ENCODE measurements at regions not wholly inside any gene's neighbourhood (a gene's known extent, or its start where the extent isn't known, plus 50 kb on each side); places are given as distances from the start of the nearest gene placed in this dataset.

DNA sequence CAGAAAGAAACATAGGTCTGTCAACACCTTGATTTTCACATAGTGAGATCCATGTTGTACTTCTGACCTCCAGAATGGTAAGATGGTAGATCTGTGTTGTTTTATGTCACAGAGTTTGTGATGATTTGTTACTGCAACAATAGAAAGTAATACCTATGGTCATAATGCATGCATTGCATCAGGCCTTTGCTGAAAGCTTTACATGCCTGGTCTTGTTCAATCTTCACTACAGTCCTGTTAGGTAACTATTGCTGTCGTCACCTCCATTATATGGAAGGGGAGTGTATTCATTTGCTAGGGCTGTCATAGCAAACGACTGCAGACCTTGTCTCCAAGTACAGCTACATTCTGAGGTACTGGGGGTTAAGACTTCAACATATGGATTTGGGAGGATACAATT is 243.5 kb downstream of the ANAPC1 start:
- Histone ChIP-seq H3K9me2 (ENCODE audit: insufficient read depth, low read length) (no peaks in the 10 kb centered on the region), H3K79me2 (ENCODE audit: insufficient read depth, low read depth, low read length) (no peaks in the 10 kb centered on the region), H2AFZ (ENCODE audit: low read length) (no peak overlapping the region), H3K36me3 (ENCODE audit: insufficient read depth, low read length) (no peaks in the 10 kb centered on the region), H3K4me2 (ENCODE audit: low read length) (no peak overlapping the region), H4K20me1 (ENCODE audit: insufficient read depth, low read length) (no peaks in the 10 kb centered on the region), H3K27ac (ENCODE audit: low read depth, low read length, poor library complexity, severe bottlenecking) (no peak overlapping the region), H3K9me3 (ENCODE audit: low read length) (no peaks in the 10 kb centered on the region), H3K4me3 (ENCODE audit: low read depth, low read length, poor library complexity, severe bottlenecking) (no peak overlapping the region), H3K4me1 (ENCODE audit: insufficient read depth, low read length, poor library complexity, severe bottlenecking) (peaks cover 24% of the 10 kb centered on the region)
- intact Hi-C loops (cut with micrococcal nuclease; ENCODE audit: unreplicated experiment): no loop called here
- ChIA-PET POLR2A (no interaction called here), CTCF (ENCODE audit: unreplicated experiment) (no interaction called here)
- TF ChIP-seq, protein P1, sequence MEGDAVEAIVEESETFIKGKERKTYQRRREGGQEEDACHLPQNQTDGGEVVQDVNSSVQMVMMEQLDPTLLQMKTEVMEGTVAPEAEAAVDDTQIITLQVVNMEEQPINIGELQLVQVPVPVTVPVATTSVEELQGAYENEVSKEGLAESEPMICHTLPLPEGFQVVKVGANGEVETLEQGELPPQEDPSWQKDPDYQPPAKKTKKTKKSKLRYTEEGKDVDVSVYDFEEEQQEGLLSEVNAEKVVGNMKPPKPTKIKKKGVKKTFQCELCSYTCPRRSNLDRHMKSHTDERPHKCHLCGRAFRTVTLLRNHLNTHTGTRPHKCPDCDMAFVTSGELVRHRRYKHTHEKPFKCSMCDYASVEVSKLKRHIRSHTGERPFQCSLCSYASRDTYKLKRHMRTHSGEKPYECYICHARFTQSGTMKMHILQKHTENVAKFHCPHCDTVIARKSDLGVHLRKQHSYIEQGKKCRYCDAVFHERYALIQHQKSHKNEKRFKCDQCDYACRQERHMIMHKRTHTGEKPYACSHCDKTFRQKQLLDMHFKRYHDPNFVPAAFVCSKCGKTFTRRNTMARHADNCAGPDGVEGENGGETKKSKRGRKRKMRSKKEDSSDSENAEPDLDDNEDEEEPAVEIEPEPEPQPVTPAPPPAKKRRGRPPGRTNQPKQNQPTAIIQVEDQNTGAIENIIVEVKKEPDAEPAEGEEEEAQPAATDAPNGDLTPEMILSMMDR (conservative IDR thresholded peaks at IDR 0.05; ENCODE audit: low read length): no peak
- TF ChIP-seq EZH2phosphoT487 (IDR thresholded peaks at IDR 0.05; ENCODE audit: borderline replicate concordance, low read depth, low read length): no peak
- DNase-seq (ENCODE audit: low spot score): no peak
- no TSS peak for BruUV-seq (replicated peaks)

DNA sequence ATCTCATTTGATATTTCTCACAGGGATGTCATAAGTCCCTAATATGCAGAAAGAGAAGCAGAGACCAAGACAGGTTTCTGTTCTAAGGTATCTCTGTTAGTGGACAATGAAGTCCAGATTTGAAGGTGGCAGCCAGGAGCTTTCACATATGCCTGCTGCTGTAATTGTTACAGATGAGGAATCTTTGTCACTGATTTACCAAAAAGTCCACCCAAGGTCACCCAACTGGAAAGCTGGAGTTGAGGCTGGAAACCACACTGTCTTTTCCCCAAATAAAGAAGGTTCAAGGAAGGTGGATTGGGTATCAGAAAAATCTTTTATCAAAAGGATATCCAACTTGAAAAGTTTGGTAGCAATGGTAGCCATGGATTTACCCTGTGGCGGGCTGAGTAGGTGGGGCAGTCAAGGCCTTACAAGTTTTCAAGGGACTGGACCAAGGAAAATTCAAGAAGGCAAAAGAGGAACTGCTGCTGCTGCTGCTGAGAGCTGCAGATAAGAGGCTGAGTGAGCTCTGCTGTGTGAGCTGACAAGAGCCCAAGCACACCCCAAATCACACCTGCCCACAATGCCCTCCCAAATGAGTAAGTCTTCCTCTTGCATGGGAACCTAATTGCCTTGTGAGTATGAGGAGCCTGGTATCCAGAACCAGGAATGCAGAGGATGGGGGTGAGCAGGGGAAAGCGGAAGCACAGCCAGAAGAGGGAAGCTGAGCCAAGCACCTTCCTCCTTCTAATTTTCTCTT is 241.2 kb downstream of the ANAPC1 start:
- H3K4me3 ChIP-seq (ENCODE audit: low read depth, low read length, poor library complexity, severe bottlenecking): no peak overlapping the region
- DNase-seq (ENCODE audit: low spot score): peak; percentile 38
- no peaks in the 10 kb centered on the region; the same call in 1 of the 2 replicates for H3K36me3 ChIP-seq (ENCODE audit: insufficient read depth, low read length)
- no peak for TF ChIP-seq EZH2phosphoT487 (IDR thresholded peaks at IDR 0.05; ENCODE audit: borderline replicate concordance, low read depth, low read length)
- TF ChIP-seq, protein P1 (conservative IDR thresholded peaks at IDR 0.05; ENCODE audit: low read length): no peak
- no peak overlapping the region for H2AFZ ChIP-seq (ENCODE audit: low read length)
- intact Hi-C loops (cut with micrococcal nuclease; ENCODE audit: unreplicated experiment): no loop called here
- CTCF ChIA-PET (ENCODE audit: unreplicated experiment): interaction anchor here (0.6 kb wide), 1 partner anchor 35 kb away, joined by 3 read pairs; no protein-coding TSS in a partner anchor
- no peaks in the 10 kb centered on the region for H3K79me2 ChIP-seq (ENCODE audit: insufficient read depth, low read depth, low read length)
- POLR2A ChIA-PET: no interaction called here
- H3K9me3 ChIP-seq (ENCODE audit: low read length): peaks cover 19% of the 10 kb centered on the region
- no peaks in the 10 kb centered on the region for H4K20me1 ChIP-seq (ENCODE audit: insufficient read depth, low read length)
- H3K4me1 ChIP-seq (ENCODE audit: insufficient read depth, low read length, poor library complexity, severe bottlenecking): peaks cover 24% of the 10 kb centered on the region
- H3K27ac ChIP-seq (ENCODE audit: low read depth, low read length, poor library complexity, severe bottlenecking): no peak overlapping the region
- H3K9me2 ChIP-seq (ENCODE audit: insufficient read depth, low read length): no peaks in the 10 kb centered on the region
- no peak overlapping the region for H3K4me2 ChIP-seq (ENCODE audit: low read length)
- no TSS peak for BruUV-seq (replicated peaks)

DNA sequence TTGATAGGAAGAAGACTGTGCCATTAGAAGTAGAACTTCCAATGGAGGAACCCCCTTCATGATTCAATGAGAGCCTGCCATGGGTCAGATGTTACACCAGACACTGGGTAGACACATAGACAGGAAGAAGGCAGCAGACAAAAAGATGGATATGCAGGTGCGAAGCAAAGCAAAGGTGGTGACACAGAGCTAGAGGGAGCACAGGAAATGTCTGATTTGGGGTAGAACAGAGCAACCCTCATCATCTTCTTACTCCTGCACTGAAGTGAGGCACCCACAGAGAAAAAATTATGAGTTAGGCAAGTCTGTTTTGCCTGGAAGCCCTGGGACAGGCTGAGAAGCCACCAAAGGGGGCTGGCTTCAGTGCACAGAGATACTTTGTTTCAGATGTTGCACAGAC is 240.2 kb downstream of the ANAPC1 start:
- ChIA-PET POLR2A (no interaction called here), CTCF (ENCODE audit: unreplicated experiment) (no interaction called here)
- Histone ChIP-seq H4K20me1 (ENCODE audit: insufficient read depth, low read length) (no peaks in the 10 kb centered on the region), H3K4me1 (ENCODE audit: insufficient read depth, low read length, poor library complexity, severe bottlenecking) (peaks cover 24% of the 10 kb centered on the region), H3K9me3 (ENCODE audit: low read length) (peaks cover 25% of the 10 kb centered on the region), H3K4me3 (ENCODE audit: low read depth, low read length, poor library complexity, severe bottlenecking) (no peak overlapping the region), H3K9me2 (ENCODE audit: insufficient read depth, low read length) (no peaks in the 10 kb centered on the region), H3K79me2 (ENCODE audit: insufficient read depth, low read depth, low read length) (no peaks in the 10 kb centered on the region), H3K27ac (ENCODE audit: low read depth, low read length, poor library complexity, severe bottlenecking) (peak overlapping the region; percentile 16), H3K36me3 (ENCODE audit: insufficient read depth, low read length) (no peaks in the 10 kb centered on the region; the same call in 1 of the 2 replicates), H3K4me2 (ENCODE audit: low read length) (peak overlapping the region; percentile 36), H2AFZ (ENCODE audit: low read length) (peak overlapping the region; percentile 54; the same call in 1 of the 2 replicates)
- no TSS peak for BruUV-seq (replicated peaks)
- no peak for TF ChIP-seq EZH2phosphoT487 (IDR thresholded peaks at IDR 0.05; ENCODE audit: borderline replicate concordance, low read depth, low read length)
- TF ChIP-seq, protein P1 (conservative IDR thresholded peaks at IDR 0.05; ENCODE audit: low read length): no peak
- intact Hi-C loops (cut with micrococcal nuclease; ENCODE audit: unreplicated experiment): no loop called here
- peak; percentile 55 for DNase-seq (ENCODE audit: low spot score)
